HepG2 (cell line): ENCODE measurements at regions not wholly inside any gene's neighbourhood (a gene's known extent, or its start where the extent isn't known, plus 50 kb on each side); places are given as distances from the start of the nearest gene placed in this dataset.

ENCODE experiments used
- ATAC-seq: fragments of 200-7000 bp; cut with Tn5 transposase; 3 replicates; pipeline ENCODE4 v1.9.1; 2020; ENCODE audit warnings: mild to moderate bottlenecking, moderate library complexity
- BruUV-seq: library from RNA; stranded (reverse); fragments of 400-500 nt; replicated peaks from 2 replicates; lab custom pipeline; 2021; lab: Mats Ljungman, UMichigan
- CTCF ChIA-PET: fragments of 300-600 bp; formaldehyde crosslinking; extraction: SDS; loops from one replicate; lab custom pipeline; 2021; ENCODE audit warnings: low total read pairs, inconsistent platforms, low intra/inter-chr PET ratio; lab: Yijun Ruan, JAX
- POLR2A ChIA-PET: fragments of 350-600 bp; sonication (Branson Sonifier 250); formaldehyde crosslinking; loops from one replicate; lab custom pipeline; 2020; ENCODE audit warnings: antibody characterized with exemption, inconsistent platforms; lab: Yijun Ruan, JAX
- DNase-seq: peaks from one replicate; pipeline ENCODE4 v3.0.0-alpha.2; 2015; ENCODE audit warnings: low spot score
- FAIRE-seq: peaks from 3 replicates; lab custom pipeline; 2011; peaks lifted over from hg19 to GRCh38; lab: Jason Lieb, UNC
- H2AFZ ChIP-seq: one replicate; pipeline ENCODE4 v1.6.1; 2011; ENCODE audit warnings: low read length, inconsistent platforms
- H3K27ac ChIP-seq: fragments of 300-600 bp; 3 replicates; pipeline ENCODE4 v1.8.0; 2011; ENCODE audit warnings: mixed run types, mild to moderate bottlenecking, mixed read lengths, low read length, inconsistent platforms; ENCODE audit not compliant: insufficient read depth; ENCODE audit errors: extremely low read length
- H3K27me3 ChIP-seq, 2 experiments: fragments of 200-600 bp in 1 of 2; 2 replicates in 1 of 2; 3 replicates in 1 of 2; pipeline versions ENCODE4 v1.6.0 to v1.8.0; 2011; ENCODE audit warnings: low read length in 2 of 2, mild to moderate bottlenecking in 2 of 2, moderate library complexity in 2 of 2, inconsistent platforms in 1 of 2; ENCODE audit not compliant: insufficient read depth in 2 of 2, control insufficient read depth in 1 of 2
- H3K36me3 ChIP-seq, 2 experiments: fragments of 200-600 bp in 1 of 2; replicated peaks in 1 of 2; 2 replicates in 1 of 2; 3 replicates in 1 of 2; pipeline versions ENCODE4 v1.5.1 to v1.8.0; 2011; ENCODE audit warnings: low read length in 2 of 2, inconsistent platforms in 1 of 2; ENCODE audit not compliant: insufficient read depth in 2 of 2, control insufficient read depth in 1 of 2
- H3K4me1 ChIP-seq: 2 replicates; pipeline ENCODE4 v1.5.1; 2012; ENCODE audit warnings: low read length, inconsistent platforms; ENCODE audit not compliant: insufficient read depth
- H3K4me2 ChIP-seq: 2 replicates; pipeline ENCODE4 v1.6.0; 2011; ENCODE audit warnings: low read depth, low read length, inconsistent platforms
- H3K4me3 ChIP-seq, 3 experiments: fragments of 200-600 bp in 1 of 3; sonication (generic), shearing (Covaris generic) in 1 of 3; replicated peaks in 1 of 3; 2 replicates each; pipeline ENCODE4 v1.5.1; 2011 to 2016; ENCODE audit warnings: low read length in 3 of 3, inconsistent platforms in 2 of 3, low read depth in 2 of 3, mild to moderate bottlenecking in 2 of 3, control low read depth in 1 of 3, mixed read lengths in 1 of 3; ENCODE audit not compliant: insufficient read depth in 1 of 3
- H3K79me2 ChIP-seq: one replicate; pipeline ENCODE4 v1.6.1; 2011; ENCODE audit warnings: low read length, inconsistent platforms; ENCODE audit not compliant: insufficient read depth
- H3K9ac ChIP-seq: 2 replicates; pipeline ENCODE4 v1.6.0; 2011; ENCODE audit warnings: mild to moderate bottlenecking, low read depth, low read length, inconsistent platforms; ENCODE audit not compliant: insufficient read depth
- H3K9me3 ChIP-seq: 2 replicates; pipeline ENCODE4 v1.5.1; 2012; ENCODE audit warnings: mild to moderate bottlenecking, low read length
- H4K20me1 ChIP-seq: 2 replicates; pipeline ENCODE4 v1.6.0; 2011; ENCODE audit warnings: inconsistent platforms, mild to moderate bottlenecking, low read length, moderate library complexity; ENCODE audit not compliant: insufficient read depth
- ATF7-NPFF ChIP-seq: sonication (generic); formaldehyde crosslinking; IDR thresholded peaks from 2 replicates; pipeline ENCODE4 v1.8.1; 2023; ENCODE audit warnings: mild to moderate bottlenecking, low read depth, missing genetic modification reagents, moderate library complexity
- GATA4 ChIP-seq: sonication (generic); IDR thresholded peaks from 2 replicates; pipeline ENCODE4 v1.6.1; 2016; ENCODE audit warnings: antibody characterized with exemption, low read depth, borderline replicate concordance
- GLMP ChIP-seq: sonication (generic); formaldehyde crosslinking; IDR thresholded peaks from 2 replicates; pipeline ENCODE4 v1.9.0; 2021; ENCODE audit warnings: missing genetic modification reagents, mild to moderate bottlenecking, borderline replicate concordance
- NBN ChIP-seq: fragments of 450-650 bp; conservative IDR thresholded peaks from 2 replicates; pipeline ENCODE4 v1.6.1; 2017
- NFIB ChIP-seq: sonication (generic); formaldehyde crosslinking; IDR thresholded peaks from 2 replicates; pipeline ENCODE4 v1.9.0; 2021; ENCODE audit warnings: missing genetic modification reagents, mild to moderate bottlenecking, borderline replicate concordance
- PHB2 ChIP-seq: fragments of 450-650 bp; IDR thresholded peaks from 2 replicates; pipeline ENCODE4 v1.6.1; 2018; ENCODE audit not compliant: partially characterized antibody
- ZNF292 ChIP-seq: sonication (generic); formaldehyde crosslinking; IDR thresholded peaks from 2 replicates; pipeline ENCODE4 v1.8.1; 2022; ENCODE audit warnings: mild to moderate bottlenecking, low read depth, missing genetic modification reagents, borderline replicate concordance
- ZNF687 ChIP-seq: sonication (generic); formaldehyde crosslinking; IDR thresholded peaks from 2 replicates; pipeline ENCODE4 v1.5.1; 2020; ENCODE audit warnings: mild to moderate bottlenecking, missing genetic modification reagents, moderate library complexity
- ZNF691 ChIP-seq: sonication (generic); formaldehyde crosslinking; IDR thresholded peaks from 2 replicates; pipeline ENCODE4 v1.4.0; 2020; ENCODE audit warnings: missing genetic modification reagents, low read depth, mild to moderate bottlenecking, borderline replicate concordance
- ZNF737 ChIP-seq: sonication (generic); formaldehyde crosslinking; IDR thresholded peaks from 2 replicates; pipeline ENCODE4 v1.5.0; 2020; ENCODE audit warnings: missing genetic modification reagents, mild to moderate bottlenecking, borderline replicate concordance
- WGBS: methylation state at CpG from one replicate; pipeline ENCODE4 v1.1.6; 2017; ENCODE audit warnings: low lambda C conversion rate; 5-methylcytosine and 5-hydroxymethylcytosine counted together
- in situ Hi-C: cut with HindIII; loops from 2 replicates; pipeline ENCODE4 v1.10.0; 2017; ENCODE audit warnings: low pct_unique_long_range_greater_than_20kb; ENCODE audit not compliant: extremely low pct_ligation_motif_present
- intact Hi-C: fragments of 100-400 bp; cut with micrococcal nuclease; formaldehyde crosslinking; loops from one replicate; pipeline ENCODE4 v1.10.0; 2022; ENCODE audit not compliant: unreplicated experiment
- TF ChIP-seq, protein P1 (sequence below): sonication (generic); formaldehyde crosslinking; IDR thresholded peaks from 2 replicates; pipeline ENCODE4 v1.5.0; 2020; ENCODE audit warnings: missing genetic modification reagents

DNA sequence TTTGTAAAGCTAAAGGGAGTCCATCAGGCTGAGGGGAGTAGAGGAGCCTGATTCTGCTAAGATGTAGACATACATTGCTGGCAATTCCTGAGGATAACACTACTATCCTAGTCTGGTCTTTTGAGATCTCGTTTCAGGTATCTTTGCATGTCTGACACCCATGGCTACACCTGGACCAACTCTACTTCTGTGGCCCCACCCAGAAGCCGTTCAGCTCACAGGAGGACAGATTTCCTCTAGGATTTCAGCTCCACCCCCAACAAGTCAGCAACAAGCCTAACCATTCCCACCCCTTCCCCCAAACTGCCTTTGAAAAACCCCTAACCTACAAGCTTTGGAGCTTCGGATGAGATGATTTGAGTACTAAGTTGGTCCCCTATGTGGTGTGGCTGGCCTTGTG lies 848.2 kb downstream of the NLGN4X start (continued):
- TF ChIP-seq ZNF687 (CRISPR knock-in tag), result no peak
- TF ChIP-seq ZNF292 (CRISPR knock-in tag), result no peak
- TF ChIP-seq NFIB (CRISPR knock-in tag), result no peak
- TF ChIP-seq ATF7-NPFF, result no peak
- no peak for TF ChIP-seq ZNF737 (CRISPR knock-in tag)

DNA sequence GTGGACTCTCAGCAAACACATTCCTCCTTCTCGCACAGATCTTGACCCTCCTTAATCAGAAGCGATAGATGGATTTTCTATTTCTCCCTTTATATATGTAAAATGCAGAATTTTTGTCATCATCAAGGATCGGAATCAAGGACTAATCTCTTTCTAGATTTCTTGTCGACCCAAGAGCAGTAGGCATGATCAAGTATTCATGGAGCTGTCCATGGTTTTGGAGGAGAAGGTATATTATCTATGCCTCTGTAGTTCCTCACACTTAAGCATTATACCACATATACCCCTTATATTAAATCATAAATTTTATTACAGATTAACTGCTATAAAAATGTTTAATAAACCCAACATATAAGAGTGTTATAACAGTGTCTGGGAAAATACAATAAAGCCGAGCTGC lies 886.8 kb downstream of the NLGN4X start:
- WGBS, result 19% methylated on average over 5 of the region's 5 CpGs
- intact Hi-C loops, result no loop called here
- H3K27me3 ChIP-seq, result no peaks in the 10 kb centered on the region
- H3K9me3 ChIP-seq, result peaks cover 42% of the 10 kb centered on the region
- no TSS peak for BruUV-seq
- H3K4me1 ChIP-seq, result no peaks in the 10 kb centered on the region
- no peaks in the 10 kb centered on the region for H3K36me3 ChIP-seq
- no peak overlapping the region for H3K9ac ChIP-seq
- H2AFZ ChIP-seq, result no peak overlapping the region
- in situ Hi-C loops, result no loop called here
- ATAC-seq (no peak), FAIRE-seq (no peak), DNase-seq (no peak)
- H3K4me3 ChIP-seq, result no peak overlapping the region
- CTCF ChIA-PET, result no interaction called here
- POLR2A ChIA-PET, result no interaction called here
- H3K27ac ChIP-seq, result no peak overlapping the region
- no peaks in the 10 kb centered on the region for H4K20me1 ChIP-seq
- no peaks in the 10 kb centered on the region for H3K79me2 ChIP-seq
- TF ChIP-seq NBN, result no peak
- TF ChIP-seq GLMP (CRISPR knock-in tag), result no peak
- TF ChIP-seq PHB2, result no peak
- TF ChIP-seq, protein P1, sequence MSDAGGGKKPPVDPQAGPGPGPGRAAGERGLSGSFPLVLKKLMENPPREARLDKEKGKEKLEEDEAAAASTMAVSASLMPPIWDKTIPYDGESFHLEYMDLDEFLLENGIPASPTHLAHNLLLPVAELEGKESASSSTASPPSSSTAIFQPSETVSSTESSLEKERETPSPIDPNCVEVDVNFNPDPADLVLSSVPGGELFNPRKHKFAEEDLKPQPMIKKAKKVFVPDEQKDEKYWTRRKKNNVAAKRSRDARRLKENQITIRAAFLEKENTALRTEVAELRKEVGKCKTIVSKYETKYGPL (CRISPR knock-in tag), result no peak
- TF ChIP-seq ZNF691, result no peak
- no peak for TF ChIP-seq GATA4
- H3K4me2 ChIP-seq, result no peak overlapping the region
